ENCODE measurements at regions not wholly inside any gene's neighbourhood (a gene's known extent, or its start where the extent isn't known, plus 50 kb on each side); places are given as distances from the start of the nearest gene placed in this dataset.

GRCh38 chr2:3138621-3139020, 239.0 kb downstream of the EIPR1 start:
- TF ChIP-seq CTCF (IDR thresholded peaks at IDR 0.05 in 4 of 5, conservative IDR thresholded peaks at IDR 0.05 in 1 of 5) (no peak), POLR2A (IDR thresholded peaks at IDR 0.05) (no peak)

Data from gastrocnemius medialis (tissue), 4 donors.